Chondrocyte (in vitro differentiated cells): ENCODE measurements at regions not wholly inside any gene's neighbourhood (a gene's known extent, or its start where the extent isn't known, plus 50 kb on each side); places are given as distances from the start of the nearest gene placed in this dataset.

ENCODE experiments used
- DNase-seq: peaks from one replicate; pipeline ENCODE4 v3.0.0; 2021; ENCODE audit warnings: mixed read lengths, low spot score
- H3K27ac Mint-ChIP-seq: one replicate; pipeline ENCODE4 v1.8.0; 2021; ENCODE audit warnings: mild to moderate bottlenecking, moderate library complexity, mixed read lengths; ENCODE audit not compliant: unreplicated experiment
- H3K27me3 Mint-ChIP-seq: 2 replicates; pipeline ENCODE4 v1.8.0; 2021; ENCODE audit warnings: low read depth, mixed read lengths
- H3K36me3 Mint-ChIP-seq: 2 replicates; pipeline ENCODE4 v1.8.0; 2021; ENCODE audit warnings: low read depth, mixed read lengths
- H3K4me1 Mint-ChIP-seq: 2 replicates; pipeline ENCODE4 v1.8.0; 2021; ENCODE audit warnings: low read depth, mild to moderate bottlenecking, mixed read lengths
- H3K4me3 Mint-ChIP-seq: one replicate; pipeline ENCODE4 v1.8.0; 2021; ENCODE audit warnings: mild to moderate bottlenecking, moderate library complexity, mixed read lengths; ENCODE audit not compliant: unreplicated experiment
- H3K9me3 Mint-ChIP-seq: 2 replicates; pipeline ENCODE4 v1.8.0; 2021; ENCODE audit warnings: low read depth, mixed read lengths
- CTCF ChIP-seq: fragments of 200-600 bp; sonication (generic); IDR thresholded peaks from 2 replicates; pipeline ENCODE4 v1.5.0; 2021; ENCODE audit warnings: antibody characterized with exemption, mild to moderate bottlenecking, moderate library complexity

- peaks cover 16% of the 10 kb centered on the region for H3K4me1 Mint-ChIP-seq
- no peak for DNase-seq
- H3K27ac Mint-ChIP-seq = no peak overlapping the region
- no peaks in the 10 kb centered on the region for H3K27me3 Mint-ChIP-seq
- TF ChIP-seq CTCF = no peak
- H3K4me3 Mint-ChIP-seq = no peak overlapping the region
- peaks cover 7% of the 10 kb centered on the region for H3K9me3 Mint-ChIP-seq
- H3K36me3 Mint-ChIP-seq = no peaks in the 10 kb centered on the region
Measured at GRCh38 chr2:220890931-220891330, 681.2 kb downstream of the EPHA4 start.

- H3K9me3 Mint-ChIP-seq = peaks cover 7% of the 10 kb centered on the region
- peaks cover 16% of the 10 kb centered on the region for H3K4me1 Mint-ChIP-seq
Measured at GRCh38 chr2:220891405-220891804, 680.7 kb downstream of the EPHA4 start.

DNA sequence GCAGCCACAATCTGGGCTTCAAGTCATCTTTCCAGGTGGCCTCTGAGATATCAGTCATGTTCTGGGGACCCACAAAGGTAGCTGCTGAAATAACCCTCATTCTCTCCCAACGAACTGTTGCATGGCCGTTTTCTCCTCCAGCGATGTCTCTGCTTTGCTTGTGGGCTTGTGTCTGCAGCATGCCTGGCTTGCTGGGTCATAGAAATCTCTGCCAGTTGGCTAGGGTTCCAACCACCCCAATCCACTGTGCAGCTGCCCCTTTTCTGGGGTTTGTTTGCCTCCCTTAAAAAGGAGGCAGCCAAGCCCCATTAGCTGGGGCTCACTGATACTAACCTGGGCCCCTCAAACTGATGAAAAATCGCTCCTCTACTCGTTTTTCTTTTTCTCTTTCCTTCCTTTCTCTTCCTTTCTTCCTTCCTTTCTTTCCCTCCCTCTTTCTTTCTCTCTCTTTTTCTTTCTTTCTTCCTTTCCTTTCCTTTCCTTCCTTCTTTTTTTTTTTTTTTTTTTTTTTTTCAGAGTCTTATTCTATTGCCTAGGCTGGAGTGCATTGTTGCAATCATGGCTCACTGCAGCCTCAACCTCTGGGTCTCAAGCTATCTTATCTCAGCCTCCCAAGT is 680.0 kb downstream of the EPHA4 start:
- H3K27me3 Mint-ChIP-seq = no peaks in the 10 kb centered on the region
- H3K27ac Mint-ChIP-seq = no peak overlapping the region
- H3K4me1 Mint-ChIP-seq = peaks cover 16% of the 10 kb centered on the region
- peaks cover 5% of the 10 kb centered on the region for H3K9me3 Mint-ChIP-seq
- no peak for DNase-seq
- H3K36me3 Mint-ChIP-seq = no peaks in the 10 kb centered on the region
- no peak for TF ChIP-seq CTCF
- H3K4me3 Mint-ChIP-seq = no peak overlapping the region

More at GRCh38 chr2:220891405-220891804, 680.7 kb downstream of the EPHA4 start:
- H3K4me3 Mint-ChIP-seq = no peak overlapping the region
- no peak overlapping the region for H3K27ac Mint-ChIP-seq
- DNase-seq = no peak
- H3K36me3 Mint-ChIP-seq = no peaks in the 10 kb centered on the region
- H3K27me3 Mint-ChIP-seq = no peaks in the 10 kb centered on the region
- no peak for TF ChIP-seq CTCF

GRCh38 chr2:220893411-220893810 is 678.7 kb downstream of the EPHA4 start:
- H3K27me3 Mint-ChIP-seq = no peaks in the 10 kb centered on the region
- H3K27ac Mint-ChIP-seq = no peak overlapping the region
- no peaks in the 10 kb centered on the region for H3K9me3 Mint-ChIP-seq
- no peak overlapping the region for H3K4me3 Mint-ChIP-seq
- H3K36me3 Mint-ChIP-seq = no peaks in the 10 kb centered on the region
- peaks cover 8% of the 10 kb centered on the region for H3K4me1 Mint-ChIP-seq
- no peak for DNase-seq
- no peak for TF ChIP-seq CTCF

- Mint-ChIP-seq H3K4me3 (no peak overlapping the region), H3K27me3 (no peaks in the 10 kb centered on the region), H3K27ac (no peak overlapping the region), H3K9me3 (no peaks in the 10 kb centered on the region), H3K4me1 (peaks cover 8% of the 10 kb centered on the region), H3K36me3 (no peaks in the 10 kb centered on the region)
- DNase-seq = no peak
- TF ChIP-seq CTCF = no peak
Measured at GRCh38 chr2:220894069-220894468, 678.0 kb downstream of the EPHA4 start.
